ENCODE measurements at regions not wholly inside any gene's neighbourhood (a gene's known extent, or its start where the extent isn't known, plus 50 kb on each side); places are given as distances from the start of the nearest gene placed in this dataset.
A peak's percentile ranks its signal among the peaks of the same experiment; 100 is the strongest.

DNA sequence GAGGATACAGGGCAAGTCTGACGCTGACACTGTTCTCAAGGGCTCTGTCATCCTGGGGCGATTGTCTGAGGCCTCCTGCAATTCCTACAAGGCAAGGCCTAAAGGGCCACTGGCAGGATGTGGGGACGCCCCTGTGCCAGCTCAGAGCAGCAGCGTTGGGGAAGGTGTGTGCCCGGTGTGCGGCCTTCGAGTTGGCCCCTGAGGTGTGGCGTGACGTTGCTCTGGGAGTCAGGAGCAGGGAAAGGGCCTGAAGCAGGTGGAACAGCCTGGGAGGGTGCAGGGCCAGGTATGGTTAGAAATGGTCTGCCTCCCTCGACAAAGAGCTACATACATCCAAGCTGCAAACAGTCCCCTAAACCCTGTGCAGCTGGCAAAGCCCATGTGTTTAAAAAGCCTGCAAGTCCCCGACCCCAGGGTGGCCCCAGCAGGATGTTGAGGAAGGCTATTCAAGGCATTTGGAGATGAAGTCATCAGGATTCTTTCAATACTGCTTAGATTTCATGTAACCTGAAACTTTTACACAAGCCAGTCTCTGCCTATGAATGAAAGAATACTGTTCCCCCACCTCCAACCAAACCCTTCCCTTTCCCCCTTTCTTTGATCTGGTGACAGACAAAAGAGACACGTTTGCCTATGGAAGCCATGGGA is 142.5 kb upstream of the TNS3 start:
- TF ChIP-seq TAF1 (IDR thresholded peaks at IDR 0.05; ENCODE audit: borderline replicate concordance, low read depth, low read length) (no peak), JUND (IDR thresholded peaks at IDR 0.05) (no peak; the same call in 1 of the 2 replicates), RAD21 (IDR thresholded peaks at IDR 0.05; ENCODE audit: low read length) (no peak), MEF2A (IDR thresholded peaks at IDR 0.05; ENCODE audit: borderline replicate concordance, low read depth) (no peak), POLR2AphosphoS5 (IDR thresholded peaks at IDR 0.05; ENCODE audit: low read depth, low read length) (peak; percentile 31; the same call in 1 of the 2 replicates), TCF12 (IDR thresholded peaks at IDR 0.05) (peak; percentile 78), RFX5 (IDR thresholded peaks at IDR 0.05; ENCODE audit: low read length) (no peak), EZH2phosphoT487 (IDR thresholded peaks at IDR 0.05; ENCODE audit: borderline replicate concordance, low read depth) (no peak), YY1 (IDR thresholded peaks at IDR 0.05; ENCODE audit: low read depth) (no peak)
- TF ChIP-seq, protein P1, sequence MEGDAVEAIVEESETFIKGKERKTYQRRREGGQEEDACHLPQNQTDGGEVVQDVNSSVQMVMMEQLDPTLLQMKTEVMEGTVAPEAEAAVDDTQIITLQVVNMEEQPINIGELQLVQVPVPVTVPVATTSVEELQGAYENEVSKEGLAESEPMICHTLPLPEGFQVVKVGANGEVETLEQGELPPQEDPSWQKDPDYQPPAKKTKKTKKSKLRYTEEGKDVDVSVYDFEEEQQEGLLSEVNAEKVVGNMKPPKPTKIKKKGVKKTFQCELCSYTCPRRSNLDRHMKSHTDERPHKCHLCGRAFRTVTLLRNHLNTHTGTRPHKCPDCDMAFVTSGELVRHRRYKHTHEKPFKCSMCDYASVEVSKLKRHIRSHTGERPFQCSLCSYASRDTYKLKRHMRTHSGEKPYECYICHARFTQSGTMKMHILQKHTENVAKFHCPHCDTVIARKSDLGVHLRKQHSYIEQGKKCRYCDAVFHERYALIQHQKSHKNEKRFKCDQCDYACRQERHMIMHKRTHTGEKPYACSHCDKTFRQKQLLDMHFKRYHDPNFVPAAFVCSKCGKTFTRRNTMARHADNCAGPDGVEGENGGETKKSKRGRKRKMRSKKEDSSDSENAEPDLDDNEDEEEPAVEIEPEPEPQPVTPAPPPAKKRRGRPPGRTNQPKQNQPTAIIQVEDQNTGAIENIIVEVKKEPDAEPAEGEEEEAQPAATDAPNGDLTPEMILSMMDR (IDR thresholded peaks at IDR 0.05), result no peak
- TF ChIP-seq, protein P2, sequence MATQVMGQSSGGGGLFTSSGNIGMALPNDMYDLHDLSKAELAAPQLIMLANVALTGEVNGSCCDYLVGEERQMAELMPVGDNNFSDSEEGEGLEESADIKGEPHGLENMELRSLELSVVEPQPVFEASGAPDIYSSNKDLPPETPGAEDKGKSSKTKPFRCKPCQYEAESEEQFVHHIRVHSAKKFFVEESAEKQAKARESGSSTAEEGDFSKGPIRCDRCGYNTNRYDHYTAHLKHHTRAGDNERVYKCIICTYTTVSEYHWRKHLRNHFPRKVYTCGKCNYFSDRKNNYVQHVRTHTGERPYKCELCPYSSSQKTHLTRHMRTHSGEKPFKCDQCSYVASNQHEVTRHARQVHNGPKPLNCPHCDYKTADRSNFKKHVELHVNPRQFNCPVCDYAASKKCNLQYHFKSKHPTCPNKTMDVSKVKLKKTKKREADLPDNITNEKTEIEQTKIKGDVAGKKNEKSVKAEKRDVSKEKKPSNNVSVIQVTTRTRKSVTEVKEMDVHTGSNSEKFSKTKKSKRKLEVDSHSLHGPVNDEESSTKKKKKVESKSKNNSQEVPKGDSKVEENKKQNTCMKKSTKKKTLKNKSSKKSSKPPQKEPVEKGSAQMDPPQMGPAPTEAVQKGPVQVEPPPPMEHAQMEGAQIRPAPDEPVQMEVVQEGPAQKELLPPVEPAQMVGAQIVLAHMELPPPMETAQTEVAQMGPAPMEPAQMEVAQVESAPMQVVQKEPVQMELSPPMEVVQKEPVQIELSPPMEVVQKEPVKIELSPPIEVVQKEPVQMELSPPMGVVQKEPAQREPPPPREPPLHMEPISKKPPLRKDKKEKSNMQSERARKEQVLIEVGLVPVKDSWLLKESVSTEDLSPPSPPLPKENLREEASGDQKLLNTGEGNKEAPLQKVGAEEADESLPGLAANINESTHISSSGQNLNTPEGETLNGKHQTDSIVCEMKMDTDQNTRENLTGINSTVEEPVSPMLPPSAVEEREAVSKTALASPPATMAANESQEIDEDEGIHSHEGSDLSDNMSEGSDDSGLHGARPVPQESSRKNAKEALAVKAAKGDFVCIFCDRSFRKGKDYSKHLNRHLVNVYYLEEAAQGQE (IDR thresholded peaks at IDR 0.05; ENCODE audit: low read depth, low read length), result 0 out of 2 replicates have a peak, but pooled peaks have one; percentile 40

All from SK-N-SH (cell line).